Activated naive CD4-positive, alpha-beta T cell treated with anti-CD3 and anti-CD28 coated beads, Interleukin-2, amount 50 U/mL, for 72 hours (primary cell): ENCODE measurements at regions not wholly inside any gene's neighbourhood (a gene's known extent, or its start where the extent isn't known, plus 50 kb on each side); places are given as distances from the start of the nearest gene placed in this dataset.
"Not testable (repeated sequence)": the region's sequence is repeated elsewhere in the genome, so short reads cannot be mapped to it uniquely, and the experiment has no call there.

ENCODE experiments used
- ATAC-seq, 2 donors: fragments of 150-1000 bp; cut with Tn5 transposase; 2 replicates each; pipeline ENCODE4 v1.10.0; 2021; ENCODE audit warnings: mild to moderate bottlenecking in 2 of 2, moderate library complexity in 2 of 2
- DNase-seq, 2 donors: peaks; one replicate each; pipeline ENCODE4 v3.0.0; 2021 to 2022; ENCODE audit warnings: low spot score in 2 of 2
- H3K27ac Mint-ChIP-seq, 2 donors: one replicate each; pipeline ENCODE4 v1.8.0; 2022; ENCODE audit warnings: mild to moderate bottlenecking in 2 of 2, mixed read lengths in 2 of 2
- H3K36me3 Mint-ChIP-seq, 2 donors: one replicate each; pipeline ENCODE4 v1.8.0; 2022; ENCODE audit warnings: mixed read lengths in 2 of 2
- H3K9me3 Mint-ChIP-seq, 2 donors: one replicate each; pipeline ENCODE4 v1.8.0; 2022; ENCODE audit warnings: mixed read lengths in 2 of 2

- H3K36me3 Mint-ChIP-seq, ATAC-seq, H3K27ac Mint-ChIP-seq, H3K9me3 Mint-ChIP-seq, DNase-seq: not testable (repeated sequence)
Measured at GRCh38 chr4:42313420-42313819, 83.9 kb upstream of the SHISA3 start.

- DNase-seq (no peak), ATAC-seq (no peak)
- H3K9me3 Mint-ChIP-seq: peaks cover 5 to 6% of the 10 kb centered on the region in 2 donors
- H3K36me3 Mint-ChIP-seq: peaks cover 0 to 6% of the 10 kb centered on the region in 2 donors
- H3K27ac Mint-ChIP-seq: no peak overlapping the region
Measured at GRCh38 chr4:42313872-42314271, 83.4 kb upstream of the SHISA3 start.

GRCh38 chr4:42315231-42315630 is 82.1 kb upstream of the SHISA3 start:
- ATAC-seq (no peak), DNase-seq (no peak)
- H3K27ac Mint-ChIP-seq: no peak overlapping the region
- H3K36me3 Mint-ChIP-seq: peaks cover 0 to 6% of the 10 kb centered on the region in 2 donors
- H3K9me3 Mint-ChIP-seq: peaks cover 5 to 6% of the 10 kb centered on the region in 2 donors

GRCh38 chr4:42320822-42321388 is 76.4 kb upstream of the SHISA3 start:
- Mint-ChIP-seq H3K27ac (no peak overlapping the region), H3K9me3 (peaks cover 0 to 2% of the 10 kb centered on the region in 2 donors), H3K36me3 (peaks cover 0 to 4% of the 10 kb centered on the region in 2 donors)
- ATAC-seq (no peak), DNase-seq (no peak)

GRCh38 chr4:42326040-42326439 is 71.2 kb upstream of the SHISA3 start:
- Mint-ChIP-seq H3K36me3 (peaks cover 0 to 4% of the 10 kb centered on the region in 2 donors), H3K9me3 (peaks cover 0 to 2% of the 10 kb centered on the region in 2 donors), H3K27ac (no peak overlapping the region)
- ATAC-seq (no peak), DNase-seq (no peak)

GRCh38 chr4:42326524-42326923 is 70.8 kb upstream of the SHISA3 start:
- no peak overlapping the region for H3K27ac Mint-ChIP-seq
- no peaks in the 10 kb centered on the region for H3K9me3 Mint-ChIP-seq
- ATAC-seq (no peak), DNase-seq (no peak)
- no peaks in the 10 kb centered on the region for H3K36me3 Mint-ChIP-seq

- H3K9me3 Mint-ChIP-seq: no peaks in the 10 kb centered on the region
- H3K36me3 Mint-ChIP-seq: no peaks in the 10 kb centered on the region
- no peak overlapping the region for H3K27ac Mint-ChIP-seq
- no peak for ATAC-seq
- DNase-seq: no peak
Measured at GRCh38 chr4:42327323-42327722, 70.0 kb upstream of the SHISA3 start.

- Mint-ChIP-seq H3K36me3 (no peaks in the 10 kb centered on the region), H3K9me3 (no peaks in the 10 kb centered on the region)
- no peak for ATAC-seq
Measured at GRCh38 chr4:42328978-42329377, 68.3 kb upstream of the SHISA3 start.

GRCh38 chr4:42329421-42329820 is 67.9 kb upstream of the SHISA3 start:
- ATAC-seq (no peak), DNase-seq (no peak)
- Mint-ChIP-seq H3K27ac (no peak overlapping the region), H3K36me3 (no peaks in the 10 kb centered on the region), H3K9me3 (no peaks in the 10 kb centered on the region)

More at GRCh38 chr4:42328978-42329377, 68.3 kb upstream of the SHISA3 start:
- DNase-seq: no peak
- H3K27ac Mint-ChIP-seq: no peak overlapping the region

- Mint-ChIP-seq H3K9me3 (no peaks in the 10 kb centered on the region), H3K36me3 (no peaks in the 10 kb centered on the region), H3K27ac (no peak overlapping the region)
- no peak for ATAC-seq
- no peak for DNase-seq
Measured at GRCh38 chr4:42330002-42330592, 67.2 kb upstream of the SHISA3 start.

- Mint-ChIP-seq H3K36me3 (no peaks in the 10 kb centered on the region), H3K9me3 (no peaks in the 10 kb centered on the region), H3K27ac (no peak overlapping the region)
- no peak for DNase-seq
- ATAC-seq: no peak
Measured at GRCh38 chr4:42331040-42331439, 66.2 kb upstream of the SHISA3 start.

- ATAC-seq (no peak), DNase-seq (no peak)
- Mint-ChIP-seq H3K36me3 (no peaks in the 10 kb centered on the region), H3K27ac (no peak overlapping the region), H3K9me3 (no peaks in the 10 kb centered on the region)
Measured at GRCh38 chr4:42331914-42332368, 65.3 kb upstream of the SHISA3 start.

- DNase-seq: no peak
- ATAC-seq: no peak
- H3K9me3 Mint-ChIP-seq: no peaks in the 10 kb centered on the region
- H3K36me3 Mint-ChIP-seq: no peaks in the 10 kb centered on the region
- no peak overlapping the region for H3K27ac Mint-ChIP-seq
Measured at GRCh38 chr4:42339935-42340406, 57.3 kb upstream of the SHISA3 start.

GRCh38 chr4:42341518-42342026 is 55.7 kb upstream of the SHISA3 start:
- Mint-ChIP-seq H3K9me3 (no peaks in the 10 kb centered on the region), H3K36me3 (no peaks in the 10 kb centered on the region), H3K27ac (no peak overlapping the region)
- DNase-seq (no peak), ATAC-seq (no peak)

- DNase-seq: no peak
- H3K36me3 Mint-ChIP-seq: no peaks in the 10 kb centered on the region
- no peak overlapping the region for H3K27ac Mint-ChIP-seq
- no peak for ATAC-seq
- no peaks in the 10 kb centered on the region for H3K9me3 Mint-ChIP-seq
Measured at GRCh38 chr4:42342459-42342858, 54.8 kb upstream of the SHISA3 start.

GRCh38 chr4:42344309-42344708 is 53.0 kb upstream of the SHISA3 start:
- H3K9me3 Mint-ChIP-seq: no peaks in the 10 kb centered on the region
- H3K36me3 Mint-ChIP-seq: no peaks in the 10 kb centered on the region
- DNase-seq (no peak), ATAC-seq (no peak)
- H3K27ac Mint-ChIP-seq: no peak overlapping the region

GRCh38 chr4:42344749-42345148 is 52.5 kb upstream of the SHISA3 start:
- ATAC-seq: no peak
- Mint-ChIP-seq H3K27ac (no peak overlapping the region), H3K9me3 (no peaks in the 10 kb centered on the region), H3K36me3 (no peaks in the 10 kb centered on the region)
- no peak for DNase-seq

- Mint-ChIP-seq H3K9me3 (no peaks in the 10 kb centered on the region), H3K36me3 (no peaks in the 10 kb centered on the region), H3K27ac (no peak overlapping the region)
- no peak for ATAC-seq
- no peak for DNase-seq
Measured at GRCh38 chr4:42345962-42346544, 51.2 kb upstream of the SHISA3 start.
